ENCODE measurements at regions not wholly inside any gene's neighbourhood (a gene's known extent, or its start where the extent isn't known, plus 50 kb on each side); places are given as distances from the start of the nearest gene placed in this dataset.

GRCh38 chr15:29196290-29196689 lies 73.3 kb downstream of the NSMCE3 start:
- no peaks in the 10 kb centered on the region for H3K27me3 ChIP-seq
- intact Hi-C loops (cut with DNase I; ENCODE audit: low total_unique reads): no loop called here

GRCh38 chr15:29194866-29195265 lies 74.8 kb downstream of the NSMCE3 start:
- WGBS, 5 donors: 86 to 96% (median 89%) methylated on average over 10 of the region's 10 CpGs
- DNase-seq: no peak
- H3K9me3 ChIP-seq: no peaks in the 10 kb centered on the region
- H3K27me3 ChIP-seq: peaks cover 0 to 7% (median 0%) of the 10 kb centered on the region in 3 donors
- TF ChIP-seq POLR2AphosphoS5 (IDR thresholded peaks at IDR 0.05): no peak
- no peak for TF ChIP-seq EP300 (IDR thresholded peaks at IDR 0.05)
- no peak for TF ChIP-seq CTCF (IDR thresholded peaks at IDR 0.05)
- no peak for TF ChIP-seq POLR2A (IDR thresholded peaks at IDR 0.05)
- no peaks in the 10 kb centered on the region for H3K36me3 ChIP-seq
- H3K27ac ChIP-seq: no peak overlapping the region
- peaks cover 0 to 3% (median 0%) of the 10 kb centered on the region in 4 donors for H3K4me1 ChIP-seq
- no peak overlapping the region for H3K4me3 ChIP-seq
- intact Hi-C loops (cut with DNase I; ENCODE audit: low total_unique reads): no loop called here

More at GRCh38 chr15:29196290-29196689, 73.3 kb downstream of the NSMCE3 start:
- Histone ChIP-seq H3K36me3 (no peaks in the 10 kb centered on the region), H3K9me3 (no peaks in the 10 kb centered on the region), H3K4me3 (no peak overlapping the region), H3K27ac (no peak overlapping the region), H3K4me1 (peaks cover 0 to 3% (median 0%) of the 10 kb centered on the region in 4 donors)
- 20 to 34% (median 29%) methylated on average over 10 to 14 of the region's 14 CpGs for WGBS, 5 donors
- no peak for TF ChIP-seq EP300 (IDR thresholded peaks at IDR 0.05)
- no peak for TF ChIP-seq CTCF (IDR thresholded peaks at IDR 0.05)
- TF ChIP-seq POLR2A (IDR thresholded peaks at IDR 0.05): no peak
- no peak for TF ChIP-seq POLR2AphosphoS5 (IDR thresholded peaks at IDR 0.05)
- DNase-seq: no peak

- intact Hi-C loops (cut with DNase I; ENCODE audit: low total_unique reads): no loop called here
- WGBS, 5 donors: 48 to 55% (median 54%) methylated on average over 14 of the region's 14 CpGs
- Histone ChIP-seq H3K27me3 (peaks cover 0 to 3% (median 0%) of the 10 kb centered on the region in 3 donors), H3K36me3 (no peaks in the 10 kb centered on the region), H3K4me1 (no peaks in the 10 kb centered on the region), H3K9me3 (no peaks in the 10 kb centered on the region), H3K27ac (no peak overlapping the region), H3K4me3 (no peak overlapping the region)
- no peak for DNase-seq
- no peak for TF ChIP-seq POLR2AphosphoS5 (IDR thresholded peaks at IDR 0.05)
- no peak for TF ChIP-seq EP300 (IDR thresholded peaks at IDR 0.05)
- no peak for TF ChIP-seq CTCF (IDR thresholded peaks at IDR 0.05)
- no peak for TF ChIP-seq POLR2A (IDR thresholded peaks at IDR 0.05)
Observed at GRCh38 chr15:29183071-29183831, 86.4 kb downstream of the NSMCE3 start.

GRCh38 chr15:29182590-29182989 lies 87.0 kb downstream of the NSMCE3 start:
- intact Hi-C loops (cut with DNase I; ENCODE audit: low total_unique reads): no loop called here
- 56 to 66% (median 63%) methylated on average over 2 of the region's 2 CpGs for WGBS, 5 donors

More at GRCh38 chr15:29182590-29182989, 87.0 kb downstream of the NSMCE3 start:
- no peak overlapping the region for H3K4me3 ChIP-seq
- no peaks in the 10 kb centered on the region for H3K36me3 ChIP-seq
- H3K27me3 ChIP-seq: peaks cover 0 to 3% (median 0%) of the 10 kb centered on the region in 3 donors
- no peaks in the 10 kb centered on the region for H3K9me3 ChIP-seq
- H3K27ac ChIP-seq: no peak overlapping the region
- no peaks in the 10 kb centered on the region for H3K4me1 ChIP-seq
- TF ChIP-seq EP300 (IDR thresholded peaks at IDR 0.05) (no peak), POLR2AphosphoS5 (IDR thresholded peaks at IDR 0.05) (no peak), CTCF (IDR thresholded peaks at IDR 0.05) (no peak), POLR2A (IDR thresholded peaks at IDR 0.05) (no peak)
- DNase-seq: no peak

All from stomach (tissue), 8 donors.